GM19035 (cell line): ENCODE measurements at regions not wholly inside any gene's neighbourhood (a gene's known extent, or its start where the extent isn't known, plus 50 kb on each side); places are given as distances from the start of the nearest gene placed in this dataset.

Experiments
- ATAC-seq: cut with Tn5 transposase; IDR thresholded peaks from one replicate; pipeline ENCODE4 v1.9.1; 2021; ENCODE audit not compliant: unreplicated experiment

GRCh38 chr7:130878785-130879184 is 144.8 kb upstream of the KLF14 start:
- no peak for ATAC-seq

DNA sequence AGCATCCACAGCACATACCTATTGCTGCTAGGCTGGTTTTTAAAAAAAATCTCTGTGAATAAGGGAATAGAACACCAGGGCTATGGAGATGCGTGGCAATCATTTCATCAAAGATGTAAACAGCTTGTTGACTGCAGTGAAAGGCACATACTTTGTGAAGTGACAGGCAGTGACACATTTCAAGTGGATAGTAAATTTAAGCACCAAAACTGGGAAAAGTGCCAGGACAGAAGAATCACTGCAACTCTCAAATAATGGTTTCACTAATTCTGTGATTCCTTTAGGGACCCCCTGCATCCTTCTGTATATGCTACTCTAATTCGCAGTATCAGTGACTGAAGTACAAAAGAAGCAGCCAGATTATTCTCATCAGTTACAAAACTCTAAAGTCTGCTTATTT is 145.2 kb upstream of the KLF14 start:
- ATAC-seq, result no peak

- ATAC-seq, result no peak
These were observed 146.7 kb upstream of the KLF14 start for GRCh38 chr7:130880668-130881067.

GRCh38 chr7:130881091-130881798 is 147.2 kb upstream of the KLF14 start:
- no peak for ATAC-seq

DNA sequence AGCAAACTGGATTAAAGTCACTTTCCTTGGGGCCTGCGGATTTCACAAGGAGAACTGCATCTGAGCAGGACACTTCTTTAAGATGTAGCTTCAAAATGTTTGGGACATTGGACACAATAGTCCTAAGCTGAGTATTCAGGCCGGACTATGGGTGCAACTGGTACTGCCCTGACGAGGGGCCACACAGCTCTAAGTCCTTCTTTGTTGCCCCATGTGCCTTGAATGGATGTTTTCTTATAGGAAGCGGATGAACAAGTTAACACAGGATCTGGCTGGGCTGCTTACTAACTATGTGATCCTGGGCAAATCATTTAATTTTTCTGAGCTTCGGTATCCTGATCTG is 147.8 kb upstream of the KLF14 start:
- no peak for ATAC-seq

DNA sequence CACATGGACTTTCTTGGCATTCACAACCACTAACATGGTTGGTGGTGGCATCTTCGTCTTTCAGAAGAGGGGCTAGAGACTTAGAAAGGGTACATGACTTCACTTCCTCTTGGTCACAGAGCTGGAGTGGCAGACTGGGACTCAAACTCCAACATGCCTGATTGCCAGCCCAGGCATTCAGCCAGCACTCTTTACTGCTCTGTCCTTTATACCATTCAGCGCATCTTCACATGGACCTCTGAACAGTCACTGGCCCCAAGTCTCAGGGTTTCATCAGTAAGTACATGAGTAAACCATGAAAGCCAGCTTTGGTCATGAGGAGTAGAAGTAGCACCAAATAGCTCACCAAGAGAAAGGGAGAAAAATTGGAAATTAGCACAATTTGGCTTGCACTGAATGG is 148.4 kb upstream of the KLF14 start:
- ATAC-seq, result no peak

DNA sequence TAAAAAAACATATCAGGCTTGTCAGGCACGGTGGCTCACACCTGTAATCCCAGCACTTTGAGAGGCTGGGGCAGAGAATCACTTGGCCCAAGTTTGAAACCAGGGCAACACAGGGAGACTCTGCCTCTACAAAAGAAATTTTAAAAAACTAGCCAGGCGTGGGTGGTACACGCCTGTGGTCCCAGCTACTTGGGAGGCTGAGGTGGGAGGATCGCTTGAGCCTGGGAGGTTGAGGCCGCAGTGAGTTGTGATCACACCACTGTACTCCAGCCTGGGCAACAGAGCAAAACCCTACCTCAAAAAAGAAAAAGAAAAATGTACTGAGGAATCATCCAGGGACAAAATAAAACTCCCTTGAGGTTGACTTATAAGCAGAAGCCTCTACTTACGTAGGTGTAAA is 149.9 kb upstream of the KLF14 start:
- ATAC-seq, result no peak

DNA sequence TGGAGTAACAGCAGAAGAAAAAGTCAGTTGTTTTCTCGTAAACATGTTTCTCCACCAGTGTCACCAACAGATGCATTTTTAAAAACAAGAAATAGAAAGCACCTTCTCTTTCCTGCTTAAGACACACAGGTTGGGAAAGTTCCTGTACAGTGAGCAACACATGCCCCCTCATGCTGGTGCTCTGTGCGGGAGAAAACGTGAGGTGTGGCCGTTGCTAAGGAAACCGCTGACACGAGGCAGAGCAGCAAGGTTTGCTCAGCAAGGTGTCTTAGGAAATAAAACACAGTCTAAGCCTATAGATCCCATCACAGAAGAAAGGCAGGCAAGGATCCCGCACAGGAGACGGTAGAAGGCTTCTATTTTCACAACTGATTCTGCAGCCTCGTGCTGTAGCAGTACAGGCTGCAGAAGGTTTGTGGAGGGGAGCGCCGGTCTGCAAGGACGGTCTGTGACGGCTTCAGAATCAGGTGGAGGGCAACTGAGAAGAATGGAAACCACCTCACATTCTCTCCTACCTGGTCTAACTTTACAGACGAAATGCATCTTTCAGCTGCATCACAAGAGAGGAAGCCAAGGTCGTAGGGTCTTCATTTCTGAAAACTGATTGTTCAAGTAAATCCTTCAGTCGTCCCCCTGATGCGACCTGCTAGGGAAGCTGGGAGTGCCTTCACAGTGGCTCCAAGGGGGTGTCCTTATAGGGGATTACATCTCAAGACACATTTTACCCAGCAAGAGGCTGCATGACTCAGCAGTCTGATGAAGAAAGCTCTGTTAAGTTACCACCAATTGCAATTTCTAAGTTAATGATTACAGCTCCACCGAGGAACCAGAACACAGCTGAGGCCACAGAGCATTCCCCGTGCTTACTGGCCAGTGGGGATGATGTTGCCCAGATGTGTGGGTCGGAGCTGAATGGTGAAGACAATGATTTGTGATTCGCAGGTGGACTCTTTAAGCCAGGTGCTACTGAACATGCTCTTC is 150.7 kb upstream of the KLF14 start:
- ATAC-seq, result no peak

- no peak for ATAC-seq
These were observed 152.6 kb upstream of the KLF14 start for GRCh38 chr7:130886438-130887135.

GRCh38 chr7:130887182-130887956 is 153.4 kb upstream of the KLF14 start:
- no peak for ATAC-seq

GRCh38 chr7:130887957-130888371 is 154.0 kb upstream of the KLF14 start:
- no peak for ATAC-seq

GRCh38 chr7:130888468-130888867 is 154.5 kb upstream of the KLF14 start:
- no peak for ATAC-seq

- no peak for ATAC-seq
These were observed 156.4 kb upstream of the KLF14 start for GRCh38 chr7:130890176-130891020.

GRCh38 chr7:130891254-130892094 is 157.5 kb upstream of the KLF14 start:
- no peak for ATAC-seq

DNA sequence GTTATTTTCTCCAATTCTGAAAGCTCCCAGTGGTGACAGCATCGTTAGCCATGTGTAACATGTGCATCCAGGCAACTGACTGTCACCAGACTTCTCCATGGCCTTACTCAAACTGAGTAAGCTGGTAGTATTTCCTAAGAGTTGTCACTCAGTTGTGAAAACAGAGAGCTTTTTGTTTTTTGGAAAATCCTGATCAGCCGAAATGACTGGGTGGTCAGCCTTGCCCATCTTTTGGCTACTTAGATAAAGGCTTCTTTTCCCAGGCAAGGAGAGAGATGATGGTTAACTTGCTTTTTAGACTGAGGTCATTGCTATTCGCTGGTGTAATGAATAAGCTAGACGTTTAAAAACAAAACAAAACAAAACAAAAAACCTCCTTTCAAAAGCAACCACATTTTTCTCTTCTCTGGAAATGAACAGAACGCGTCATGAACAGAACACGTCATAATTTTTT is 159.5 kb upstream of the KLF14 start:
- ATAC-seq, result no peak

- no peak for ATAC-seq
These were observed 160.3 kb upstream of the KLF14 start for GRCh38 chr7:130894146-130894908.

DNA sequence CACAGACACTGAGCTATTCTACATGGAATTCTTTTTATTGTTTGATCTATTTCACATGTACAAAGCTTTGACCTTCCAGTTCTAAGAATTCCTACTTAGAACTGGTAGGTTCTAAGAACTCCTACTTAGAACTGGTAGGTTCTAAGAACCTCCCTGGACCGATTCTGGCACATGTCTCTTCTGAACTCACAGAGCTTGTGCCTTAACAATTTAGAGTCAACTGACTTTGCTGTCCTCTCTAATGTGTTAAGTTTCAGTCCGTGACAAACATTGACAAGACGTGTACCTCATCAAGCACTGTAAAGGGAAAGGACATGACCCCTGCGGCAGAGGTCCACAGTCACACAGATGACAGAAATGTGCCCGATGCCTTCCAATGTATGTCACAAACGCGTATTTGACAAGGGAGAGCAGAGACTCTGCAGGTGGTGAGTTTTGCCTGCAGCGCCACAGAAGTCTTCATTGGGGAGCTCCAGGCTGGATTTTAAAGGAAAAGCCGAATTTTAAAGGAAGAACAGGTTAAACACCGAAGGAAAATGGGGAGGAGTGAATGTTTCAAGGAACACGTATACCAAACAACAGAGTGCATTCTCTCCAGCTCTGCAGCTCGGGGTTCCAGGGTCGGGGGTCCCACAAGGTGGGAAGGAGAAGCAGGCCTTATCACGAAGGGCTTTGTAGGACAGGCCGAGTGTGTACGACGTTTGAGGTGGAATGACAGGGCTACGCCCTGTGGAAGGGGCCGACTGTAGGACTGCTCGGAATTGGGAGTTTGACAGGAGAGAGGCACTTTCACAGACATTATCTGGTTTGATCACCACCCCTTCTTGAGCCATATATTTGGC is 161.1 kb upstream of the KLF14 start:
- ATAC-seq, result no peak
